HEK293T (cell line): ENCODE measurements at regions not wholly inside any gene's neighbourhood (a gene's known extent, or its start where the extent isn't known, plus 50 kb on each side); places are given as distances from the start of the nearest gene placed in this dataset.

Experiments used
- BHLHE40 ChIP-seq: fragments of 450-650 bp; IDR thresholded peaks from 2 replicates; pipeline ENCODE4 v1.6.1; 2016; ENCODE audit warnings: mild to moderate bottlenecking, moderate library complexity, borderline replicate concordance
- ELF4 ChIP-seq: fragments of 450-650 bp; IDR thresholded peaks from 2 replicates; pipeline ENCODE4 v1.6.1; 2017; ENCODE audit warnings: antibody characterized with exemption
- FOXK2 ChIP-seq: fragments of 450-650 bp; IDR thresholded peaks from 2 replicates; pipeline ENCODE4 v1.6.1; 2016; ENCODE audit warnings: mild to moderate bottlenecking
- FOXM1 ChIP-seq: fragments of 450-650 bp; IDR thresholded peaks from 2 replicates; pipeline ENCODE4 v1.6.1; 2017; ENCODE audit warnings: mild to moderate bottlenecking, borderline replicate concordance
- HDGF ChIP-seq: fragments of 450-650 bp; IDR thresholded peaks from 2 replicates; pipeline ENCODE4 v1.6.1; 2017; ENCODE audit warnings: antibody characterized with exemption, borderline replicate concordance
- SP1 ChIP-seq: fragments of 450-650 bp; IDR thresholded peaks from 2 replicates; pipeline ENCODE4 v1.6.1; 2017
- TARDBP ChIP-seq: fragments of 450-650 bp; IDR thresholded peaks from 2 replicates; pipeline ENCODE4 v1.6.1; 2016
- ZNF384 ChIP-seq: fragments of 450-650 bp; IDR thresholded peaks from 2 replicates; pipeline ENCODE4 v1.6.1; 2016
- TF ChIP-seq, protein P1 (sequence below): fragments of 450-650 bp; IDR thresholded peaks from 2 replicates; pipeline ENCODE4 v1.6.1; 2016

DNA sequence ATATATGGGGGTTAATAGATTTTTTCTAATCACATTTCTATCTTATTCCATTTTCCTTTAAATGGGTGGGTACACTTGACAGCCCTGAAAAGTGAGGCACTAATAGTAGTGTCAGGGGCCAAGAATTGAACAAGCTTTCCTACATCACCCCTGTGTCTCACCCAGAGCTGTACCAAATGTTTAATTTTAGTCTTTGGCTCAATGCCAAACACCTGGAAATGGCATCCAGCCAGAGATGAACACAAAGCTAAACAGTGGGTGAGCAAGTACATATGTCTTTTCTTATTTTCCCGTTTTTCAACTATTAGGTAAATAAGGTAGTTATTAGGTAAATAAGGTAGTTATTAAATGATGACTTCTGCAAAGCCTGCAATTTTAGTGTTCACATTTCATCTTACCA, 276.3 kb upstream of the ERBB4 start:
- no peak for TF ChIP-seq SP1
- no peak for TF ChIP-seq TARDBP
- no peak for TF ChIP-seq ZNF384
- TF ChIP-seq BHLHE40 = no peak
- TF ChIP-seq, protein P1, sequence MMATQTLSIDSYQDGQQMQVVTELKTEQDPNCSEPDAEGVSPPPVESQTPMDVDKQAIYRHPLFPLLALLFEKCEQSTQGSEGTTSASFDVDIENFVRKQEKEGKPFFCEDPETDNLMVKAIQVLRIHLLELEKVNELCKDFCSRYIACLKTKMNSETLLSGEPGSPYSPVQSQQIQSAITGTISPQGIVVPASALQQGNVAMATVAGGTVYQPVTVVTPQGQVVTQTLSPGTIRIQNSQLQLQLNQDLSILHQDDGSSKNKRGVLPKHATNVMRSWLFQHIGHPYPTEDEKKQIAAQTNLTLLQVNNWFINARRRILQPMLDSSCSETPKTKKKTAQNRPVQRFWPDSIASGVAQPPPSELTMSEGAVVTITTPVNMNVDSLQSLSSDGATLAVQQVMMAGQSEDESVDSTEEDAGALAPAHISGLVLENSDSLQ = no peak
- no peak for TF ChIP-seq FOXK2
- TF ChIP-seq HDGF = no peak
- no peak for TF ChIP-seq FOXM1
- TF ChIP-seq ELF4 = no peak
